ENCODE measurements at regions not wholly inside any gene's neighbourhood (a gene's known extent, or its start where the extent isn't known, plus 50 kb on each side); places are given as distances from the start of the nearest gene placed in this dataset.

- DNase-seq = no peak
Measured at GRCh38 chr22:27153386-27153785, 496.0 kb downstream of the MIAT start.

- DNase-seq = no peak
Measured at GRCh38 chr22:27154717-27155116, 497.3 kb downstream of the MIAT start.

- no peak for DNase-seq
Measured at GRCh38 chr22:27156821-27157489, 499.6 kb downstream of the MIAT start.

- no peak for DNase-seq
Measured at GRCh38 chr22:27157666-27158370, 500.4 kb downstream of the MIAT start.

- no peak for DNase-seq
Measured at GRCh38 chr22:27159016-27159415, 501.6 kb downstream of the MIAT start.

GRCh38 chr22:27159716-27160295 is 502.4 kb downstream of the MIAT start:
- DNase-seq = no peak

- DNase-seq = no peak
Measured at GRCh38 chr22:27163162-27164137, 506.1 kb downstream of the MIAT start.

- DNase-seq = no peak
Measured at GRCh38 chr22:27164781-27165503, 507.6 kb downstream of the MIAT start.

- DNase-seq = no peak
Measured at GRCh38 chr22:27168681-27169080, 511.3 kb downstream of the MIAT start.

- DNase-seq = peak; percentile 10
Measured at GRCh38 chr22:27170491-27170890, 513.1 kb downstream of the MIAT start.

- no peak for DNase-seq
Measured at GRCh38 chr22:27171212-27171611, 513.8 kb downstream of the MIAT start.

- DNase-seq = no peak
Measured at GRCh38 chr22:27173530-27173929, 516.1 kb downstream of the MIAT start.

- no peak for DNase-seq
Measured at GRCh38 chr22:27175021-27175838, 517.8 kb downstream of the MIAT start.

- no peak for DNase-seq
Measured at GRCh38 chr22:27175974-27176373, 518.6 kb downstream of the MIAT start.

GRCh38 chr22:27179161-27179560 is 521.8 kb downstream of the MIAT start:
- no peak for DNase-seq

GRCh38 chr22:27181537-27181936 is 524.1 kb downstream of the MIAT start:
- DNase-seq = no peak

GRCh38 chr22:27183474-27183873 is 526.1 kb downstream of the MIAT start:
- DNase-seq = no peak

- no peak for DNase-seq
Measured at GRCh38 chr22:27185099-27185709, 527.8 kb downstream of the MIAT start.

GRCh38 chr22:27185760-27186302 is 528.4 kb downstream of the MIAT start:
- no peak for DNase-seq

- no peak for DNase-seq
Measured at GRCh38 chr22:27186643-27187042, 529.3 kb downstream of the MIAT start.
